ENCODE measurements at regions not wholly inside any gene's neighbourhood (a gene's known extent, or its start where the extent isn't known, plus 50 kb on each side); places are given as distances from the start of the nearest gene placed in this dataset.

DNA sequence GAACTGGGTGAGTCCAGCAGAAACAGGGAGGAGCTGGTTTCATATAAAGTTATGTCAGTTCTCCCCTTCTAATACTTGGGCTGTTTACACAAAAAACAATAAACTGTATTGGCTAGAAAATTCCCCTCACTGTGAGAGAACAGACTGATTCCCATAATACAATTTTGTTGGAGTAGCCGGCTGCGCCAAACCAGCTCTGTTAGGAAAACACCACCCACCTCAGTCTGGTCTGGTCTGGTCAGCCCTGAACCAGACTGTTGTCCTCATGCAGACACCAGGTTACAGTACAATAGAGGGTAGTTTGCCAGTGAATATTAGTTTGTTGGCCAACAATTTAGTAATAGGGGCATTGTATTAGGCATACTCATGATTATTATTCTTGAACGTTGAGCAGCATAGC is 356.4 kb downstream of the EFNA5 start:
- Histone ChIP-seq H3K9me3 (ENCODE audit: low read depth, low read length, poor library complexity, severe bottlenecking) (no peaks in the 10 kb centered on the region), H3K4me1 (ENCODE audit: insufficient read depth, low read length, poor library complexity, severe bottlenecking) (no peaks in the 10 kb centered on the region), H3K27me3 (replicated peaks; ENCODE audit: insufficient read depth, low read depth, low read length, poor library complexity) (no peaks in the 10 kb centered on the region), H3K27ac (ENCODE audit: low read depth, low read length, poor library complexity, severe bottlenecking) (no peak overlapping the region), H3K4me3 (ENCODE audit: low read depth, low read length, poor library complexity, severe bottlenecking) (no peak overlapping the region), H3K36me3 (ENCODE audit: insufficient read depth, low read length, poor library complexity, severe bottlenecking) (no peaks in the 10 kb centered on the region)
- TF ChIP-seq EZH2 (IDR thresholded peaks at IDR 0.05; ENCODE audit: borderline replicate concordance, low read depth, low read length, poor library complexity, severe bottlenecking), result no peak
- TF ChIP-seq, protein P1, sequence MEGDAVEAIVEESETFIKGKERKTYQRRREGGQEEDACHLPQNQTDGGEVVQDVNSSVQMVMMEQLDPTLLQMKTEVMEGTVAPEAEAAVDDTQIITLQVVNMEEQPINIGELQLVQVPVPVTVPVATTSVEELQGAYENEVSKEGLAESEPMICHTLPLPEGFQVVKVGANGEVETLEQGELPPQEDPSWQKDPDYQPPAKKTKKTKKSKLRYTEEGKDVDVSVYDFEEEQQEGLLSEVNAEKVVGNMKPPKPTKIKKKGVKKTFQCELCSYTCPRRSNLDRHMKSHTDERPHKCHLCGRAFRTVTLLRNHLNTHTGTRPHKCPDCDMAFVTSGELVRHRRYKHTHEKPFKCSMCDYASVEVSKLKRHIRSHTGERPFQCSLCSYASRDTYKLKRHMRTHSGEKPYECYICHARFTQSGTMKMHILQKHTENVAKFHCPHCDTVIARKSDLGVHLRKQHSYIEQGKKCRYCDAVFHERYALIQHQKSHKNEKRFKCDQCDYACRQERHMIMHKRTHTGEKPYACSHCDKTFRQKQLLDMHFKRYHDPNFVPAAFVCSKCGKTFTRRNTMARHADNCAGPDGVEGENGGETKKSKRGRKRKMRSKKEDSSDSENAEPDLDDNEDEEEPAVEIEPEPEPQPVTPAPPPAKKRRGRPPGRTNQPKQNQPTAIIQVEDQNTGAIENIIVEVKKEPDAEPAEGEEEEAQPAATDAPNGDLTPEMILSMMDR (conservative IDR thresholded peaks at IDR 0.05; ENCODE audit: low read depth, low read length), result no peak
- ChIA-PET POLR2A (ENCODE audit: low non-redundant PET) (no interaction called here), CTCF (no interaction called here)
- no TSS peak for BruUV-seq (replicated peaks)
- DNase-seq (ENCODE audit: low spot score), result no peak
- intact Hi-C loops (cut with micrococcal nuclease; ENCODE audit: unreplicated experiment), result no loop called here

GRCh38 chr5:107313921-107314320 is 356.8 kb downstream of the EFNA5 start:
- no peak for DNase-seq (ENCODE audit: low spot score)
- no peaks in the 10 kb centered on the region for H3K36me3 ChIP-seq (ENCODE audit: insufficient read depth, low read length, poor library complexity, severe bottlenecking)
- POLR2A ChIA-PET (ENCODE audit: low non-redundant PET), result no interaction called here
- intact Hi-C loops (cut with micrococcal nuclease; ENCODE audit: unreplicated experiment), result no loop called here
- no peaks in the 10 kb centered on the region for H3K27me3 ChIP-seq (replicated peaks; ENCODE audit: insufficient read depth, low read depth, low read length, poor library complexity)
- no peaks in the 10 kb centered on the region for H3K4me1 ChIP-seq (ENCODE audit: insufficient read depth, low read length, poor library complexity, severe bottlenecking)
- CTCF ChIA-PET, result no interaction called here
- no TSS peak for BruUV-seq (replicated peaks)
- TF ChIP-seq, protein P1 (conservative IDR thresholded peaks at IDR 0.05; ENCODE audit: low read depth, low read length), result no peak
- TF ChIP-seq EZH2 (IDR thresholded peaks at IDR 0.05; ENCODE audit: borderline replicate concordance, low read depth, low read length, poor library complexity, severe bottlenecking), result no peak
- H3K9me3 ChIP-seq (ENCODE audit: low read depth, low read length, poor library complexity, severe bottlenecking), result no peaks in the 10 kb centered on the region
- H3K27ac ChIP-seq (ENCODE audit: low read depth, low read length, poor library complexity, severe bottlenecking), result no peak overlapping the region
- H3K4me3 ChIP-seq (ENCODE audit: low read depth, low read length, poor library complexity, severe bottlenecking), result no peak overlapping the region

- H3K9me3 ChIP-seq (ENCODE audit: low read depth, low read length, poor library complexity, severe bottlenecking), result no peaks in the 10 kb centered on the region
- H3K4me3 ChIP-seq (ENCODE audit: low read depth, low read length, poor library complexity, severe bottlenecking), result no peak overlapping the region
- no peaks in the 10 kb centered on the region for H3K27me3 ChIP-seq (replicated peaks; ENCODE audit: insufficient read depth, low read depth, low read length, poor library complexity)
- H3K36me3 ChIP-seq (ENCODE audit: insufficient read depth, low read length, poor library complexity, severe bottlenecking), result no peaks in the 10 kb centered on the region
- no peak overlapping the region for H3K27ac ChIP-seq (ENCODE audit: low read depth, low read length, poor library complexity, severe bottlenecking)
- TF ChIP-seq EZH2 (IDR thresholded peaks at IDR 0.05; ENCODE audit: borderline replicate concordance, low read depth, low read length, poor library complexity, severe bottlenecking), result no peak
- TF ChIP-seq, protein P1 (conservative IDR thresholded peaks at IDR 0.05; ENCODE audit: low read depth, low read length), result no peak
- POLR2A ChIA-PET (ENCODE audit: low non-redundant PET), result no interaction called here
- no peaks in the 10 kb centered on the region for H3K4me1 ChIP-seq (ENCODE audit: insufficient read depth, low read length, poor library complexity, severe bottlenecking)
- CTCF ChIA-PET, result no interaction called here
- no TSS peak for BruUV-seq (replicated peaks)
- no peak for DNase-seq (ENCODE audit: low spot score)
- intact Hi-C loops (cut with micrococcal nuclease; ENCODE audit: unreplicated experiment), result no loop called here
Measured at GRCh38 chr5:107313098-107313497, 357.6 kb downstream of the EFNA5 start.

Data from A673 (cell line).